HCEC 1CT (cell line): ENCODE measurements at regions not wholly inside any gene's neighbourhood (a gene's known extent, or its start where the extent isn't known, plus 50 kb on each side); places are given as distances from the start of the nearest gene placed in this dataset.

Experiments
- DNase-seq: peaks from one replicate; pipeline ENCODE4 v3.0.0-alpha.2; 2017

DNA sequence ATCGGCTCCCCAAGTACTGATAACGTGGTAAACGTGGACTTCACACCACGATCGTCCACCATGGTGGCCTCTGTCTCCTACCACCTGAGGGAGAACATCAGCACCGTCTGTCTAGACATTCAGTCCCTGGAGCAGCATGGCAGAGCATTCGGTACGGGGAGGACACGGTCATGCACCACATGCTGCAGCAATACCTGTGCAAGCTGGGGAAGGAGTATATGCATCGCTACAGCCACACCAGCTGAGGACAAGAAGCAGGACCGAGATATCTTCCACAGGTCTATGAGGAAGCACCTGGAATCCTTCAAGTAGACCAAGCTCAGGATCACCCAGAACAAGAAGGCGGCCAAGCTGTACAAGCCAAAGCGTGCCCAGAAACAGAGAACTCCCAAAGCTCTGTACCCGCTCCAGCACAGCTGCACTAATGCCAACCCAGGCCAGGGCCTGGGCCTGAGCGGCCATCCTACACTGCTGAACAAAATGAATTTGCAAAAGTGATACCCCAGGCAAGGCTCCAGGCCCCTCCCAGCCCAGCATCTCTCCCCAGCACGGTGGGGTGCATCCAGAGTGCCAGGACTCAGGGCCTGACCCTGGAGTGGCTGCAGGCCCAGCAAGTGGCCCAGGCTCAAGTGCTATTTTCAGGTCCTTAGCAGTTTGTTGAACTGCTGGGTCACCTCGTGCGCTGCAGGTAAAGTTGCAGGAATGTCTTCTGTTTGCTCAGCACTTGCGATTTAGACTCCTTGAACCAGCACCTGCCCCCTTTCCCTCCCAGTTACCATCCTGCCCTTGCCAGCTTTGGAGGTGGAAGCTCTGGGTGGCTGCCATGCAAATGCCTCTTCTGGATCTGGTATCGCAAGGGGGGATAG, 119.3 kb upstream of the SERPIND1 start:
- DNase-seq = no peak

DNA sequence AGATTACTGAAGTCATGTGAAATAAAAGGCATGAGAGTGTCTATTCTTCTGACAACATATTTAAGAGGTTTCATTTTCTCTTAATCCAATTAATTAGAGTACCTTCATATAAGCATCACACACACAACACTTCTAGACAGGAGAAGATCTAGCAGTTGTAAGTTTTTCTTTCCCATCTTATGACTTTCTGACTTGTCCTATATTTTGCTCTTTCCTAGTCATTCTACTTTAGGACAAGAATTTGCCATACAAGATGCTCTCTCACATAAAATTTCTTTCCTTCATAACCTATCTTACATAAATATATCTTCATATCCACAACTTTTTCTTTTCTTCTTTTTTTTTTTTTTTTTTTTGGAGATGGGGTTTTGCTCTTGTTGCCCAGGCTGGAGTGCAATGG, 118.3 kb upstream of the SERPIND1 start:
- no peak for DNase-seq

DNA sequence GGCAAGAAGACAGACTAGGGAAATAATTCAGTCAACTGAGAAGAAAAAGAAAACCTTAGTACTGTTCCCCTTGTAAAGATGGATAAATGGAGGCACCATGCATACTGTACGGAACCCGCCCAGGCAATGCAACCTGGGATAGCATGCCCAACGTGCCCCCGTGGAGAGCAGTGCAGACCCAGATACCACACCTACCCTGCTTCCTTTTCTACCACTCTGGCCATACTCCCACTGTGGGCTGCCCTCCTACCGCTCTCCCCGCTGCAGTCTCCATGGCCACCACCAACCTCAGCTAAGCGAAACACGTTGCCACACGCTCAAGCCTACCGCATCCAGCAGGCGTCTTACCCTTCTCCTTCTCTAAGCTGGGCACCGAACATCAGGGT, 117.4 kb upstream of the SERPIND1 start:
- DNase-seq = no peak

DNA sequence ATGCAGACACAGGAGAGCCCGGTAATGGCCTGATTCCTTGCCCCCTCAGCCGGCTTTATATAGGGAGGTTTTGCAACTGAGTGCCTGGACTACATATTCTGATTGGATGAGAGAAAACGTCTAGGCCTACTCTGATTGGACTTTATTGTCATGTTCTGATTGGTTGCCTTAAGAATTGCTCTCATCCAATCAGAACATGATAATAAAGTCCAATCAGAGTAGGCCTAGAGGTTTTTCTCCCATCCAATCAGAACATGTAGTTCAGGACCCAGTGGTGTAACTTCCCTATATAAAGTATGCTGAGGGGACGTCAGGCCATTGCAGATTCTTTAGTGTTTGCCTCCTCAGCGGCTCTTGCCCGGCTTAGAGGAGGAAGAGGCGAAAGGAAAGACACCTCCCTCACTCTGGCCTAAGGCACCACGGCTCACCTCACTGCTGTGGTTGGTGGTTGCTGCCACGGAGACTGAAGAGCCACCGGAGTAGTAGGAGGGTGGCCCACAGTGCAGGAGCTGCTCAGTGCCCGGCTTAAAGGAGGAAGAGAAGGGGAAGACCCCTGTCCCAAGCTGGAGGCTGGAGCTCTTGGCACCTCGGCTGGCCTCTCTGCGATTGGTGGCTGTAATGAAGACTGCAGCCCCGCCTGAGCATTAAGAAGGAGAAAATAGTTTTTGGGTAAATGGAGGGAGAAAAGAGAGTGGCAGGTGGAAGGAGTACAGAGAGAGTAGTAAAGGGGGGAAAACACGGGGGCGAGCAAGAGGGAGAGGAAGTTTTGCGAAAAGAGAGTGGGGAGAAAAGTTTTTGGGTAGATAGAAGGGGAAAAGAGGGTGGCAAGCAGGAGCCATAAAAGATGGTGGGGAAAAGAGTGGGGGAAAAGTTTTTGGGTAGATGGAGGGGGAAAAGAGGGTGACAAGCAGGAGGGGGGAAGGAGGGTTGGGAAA, 116.7 kb upstream of the SERPIND1 start:
- peak; percentile 19 for DNase-seq
